ENCODE measurements at regions not wholly inside any gene's neighbourhood (a gene's known extent, or its start where the extent isn't known, plus 50 kb on each side); places are given as distances from the start of the nearest gene placed in this dataset.
"Not testable (repeated sequence)": the region's sequence is repeated elsewhere in the genome, so short reads cannot be mapped to it uniquely, and the experiment has no call there.

DNA sequence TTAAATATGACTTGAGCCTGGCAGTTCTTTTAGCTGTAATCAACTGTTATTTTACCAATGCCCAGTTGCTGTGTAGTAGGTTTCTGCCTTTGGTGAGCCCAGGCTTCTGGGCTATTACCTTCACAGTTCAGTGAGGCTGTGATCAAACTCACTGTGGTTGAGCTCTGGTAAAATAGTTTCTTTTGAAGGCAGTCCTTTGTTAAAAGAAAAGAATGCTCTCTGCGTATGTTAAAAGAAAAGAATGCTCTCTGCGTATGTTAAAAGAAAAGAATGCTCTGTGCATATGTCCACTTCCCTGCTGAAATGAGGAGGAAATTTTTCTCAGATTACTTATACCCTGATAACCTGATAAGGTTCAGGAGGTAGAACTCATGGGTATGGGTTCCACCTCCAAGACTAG is 244.3 kb downstream of the RNF144A start:
- no peak for TF ChIP-seq POLR2A (IDR thresholded peaks at IDR 0.05)
- TF ChIP-seq, protein P1, sequence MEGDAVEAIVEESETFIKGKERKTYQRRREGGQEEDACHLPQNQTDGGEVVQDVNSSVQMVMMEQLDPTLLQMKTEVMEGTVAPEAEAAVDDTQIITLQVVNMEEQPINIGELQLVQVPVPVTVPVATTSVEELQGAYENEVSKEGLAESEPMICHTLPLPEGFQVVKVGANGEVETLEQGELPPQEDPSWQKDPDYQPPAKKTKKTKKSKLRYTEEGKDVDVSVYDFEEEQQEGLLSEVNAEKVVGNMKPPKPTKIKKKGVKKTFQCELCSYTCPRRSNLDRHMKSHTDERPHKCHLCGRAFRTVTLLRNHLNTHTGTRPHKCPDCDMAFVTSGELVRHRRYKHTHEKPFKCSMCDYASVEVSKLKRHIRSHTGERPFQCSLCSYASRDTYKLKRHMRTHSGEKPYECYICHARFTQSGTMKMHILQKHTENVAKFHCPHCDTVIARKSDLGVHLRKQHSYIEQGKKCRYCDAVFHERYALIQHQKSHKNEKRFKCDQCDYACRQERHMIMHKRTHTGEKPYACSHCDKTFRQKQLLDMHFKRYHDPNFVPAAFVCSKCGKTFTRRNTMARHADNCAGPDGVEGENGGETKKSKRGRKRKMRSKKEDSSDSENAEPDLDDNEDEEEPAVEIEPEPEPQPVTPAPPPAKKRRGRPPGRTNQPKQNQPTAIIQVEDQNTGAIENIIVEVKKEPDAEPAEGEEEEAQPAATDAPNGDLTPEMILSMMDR (IDR thresholded peaks at IDR 0.05), result no peak
- intact Hi-C loops (cut with DNase I; ENCODE audit: low total_unique reads), result no loop called here

DNA sequence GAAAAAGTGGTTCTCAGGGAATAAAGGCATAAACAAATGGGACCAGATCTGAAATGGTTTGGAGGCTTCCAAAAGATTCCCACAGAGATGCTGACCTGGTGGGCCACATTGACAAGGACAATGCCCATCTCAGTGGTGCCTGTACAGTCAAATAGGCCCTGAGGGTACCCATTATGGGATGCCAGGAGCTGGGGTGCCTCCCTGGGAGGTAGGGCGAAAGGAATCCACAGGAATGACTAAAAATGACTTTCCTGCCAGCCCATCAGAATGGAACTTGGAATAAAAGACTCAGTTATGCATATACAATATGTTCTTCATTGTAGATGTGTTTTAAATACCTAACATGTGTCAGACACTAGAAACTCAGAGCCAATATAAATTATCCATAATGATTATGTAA is 248.5 kb downstream of the RNF144A start:
- Histone ChIP-seq H3K36me3 (no peaks in the 10 kb centered on the region), H3K9me3 (no peaks in the 10 kb centered on the region), H3K4me3 (no peak overlapping the region), H3K4me1 (no peaks in the 10 kb centered on the region), H3K27me3 (no peaks in the 10 kb centered on the region), H3K27ac (no peak overlapping the region)
- DNase-seq, result no peak
- TF ChIP-seq POLR2A (IDR thresholded peaks at IDR 0.05), result no peak
- TF ChIP-seq, protein P1 (IDR thresholded peaks at IDR 0.05), result no peak
- intact Hi-C loops (cut with DNase I; ENCODE audit: low total_unique reads), result no loop called here

More for the DNA sequence above, 244.3 kb downstream of the RNF144A start:
- no peak for DNase-seq
- H3K36me3 ChIP-seq, result no peaks in the 10 kb centered on the region
- H3K27ac ChIP-seq, result no peak overlapping the region
- no peaks in the 10 kb centered on the region for H3K4me1 ChIP-seq
- no peaks in the 10 kb centered on the region for H3K9me3 ChIP-seq
- no peak overlapping the region for H3K4me3 ChIP-seq
- H3K27me3 ChIP-seq, result no peaks in the 10 kb centered on the region

DNA sequence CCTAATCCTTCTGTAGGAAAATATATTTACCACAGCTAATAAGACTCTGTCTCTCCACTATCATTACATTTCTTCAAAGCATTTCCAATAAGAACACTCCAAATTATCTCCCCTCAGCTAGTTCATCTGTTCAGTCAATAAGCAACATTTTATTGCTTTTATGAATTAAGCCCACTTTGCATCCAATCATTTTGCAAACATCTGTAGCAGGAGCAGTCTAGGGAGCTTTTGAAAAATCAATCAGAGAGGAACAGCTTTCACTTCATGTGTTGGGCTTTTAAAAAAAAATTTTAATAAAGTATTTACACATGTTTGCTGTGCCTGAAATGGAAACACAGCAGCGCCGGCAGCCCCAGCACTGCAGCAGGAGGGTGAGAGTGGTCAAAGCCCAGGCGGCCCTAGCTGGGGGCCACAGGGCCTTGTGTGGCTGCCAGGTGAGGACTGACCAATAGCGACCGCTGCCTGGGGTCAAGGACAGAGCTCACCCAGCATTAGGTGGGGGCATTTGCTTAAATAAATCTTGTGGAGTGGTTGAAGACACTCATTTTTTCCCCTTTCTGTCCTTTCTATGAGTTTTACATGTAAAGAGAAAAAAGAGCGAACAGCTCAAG is 250.7 kb downstream of the RNF144A start:
- no peak overlapping the region for H3K4me3 ChIP-seq
- no peak overlapping the region for H3K27ac ChIP-seq
- no peaks in the 10 kb centered on the region for H3K9me3 ChIP-seq
- H3K4me1 ChIP-seq, result no peaks in the 10 kb centered on the region
- TF ChIP-seq POLR2A (IDR thresholded peaks at IDR 0.05), result no peak
- TF ChIP-seq, protein P1 (IDR thresholded peaks at IDR 0.05), result no peak
- H3K27me3 ChIP-seq, result no peaks in the 10 kb centered on the region
- H3K36me3 ChIP-seq, result no peaks in the 10 kb centered on the region
- intact Hi-C loops (cut with DNase I; ENCODE audit: low total_unique reads), result no loop called here
- DNase-seq, result no peak

DNA sequence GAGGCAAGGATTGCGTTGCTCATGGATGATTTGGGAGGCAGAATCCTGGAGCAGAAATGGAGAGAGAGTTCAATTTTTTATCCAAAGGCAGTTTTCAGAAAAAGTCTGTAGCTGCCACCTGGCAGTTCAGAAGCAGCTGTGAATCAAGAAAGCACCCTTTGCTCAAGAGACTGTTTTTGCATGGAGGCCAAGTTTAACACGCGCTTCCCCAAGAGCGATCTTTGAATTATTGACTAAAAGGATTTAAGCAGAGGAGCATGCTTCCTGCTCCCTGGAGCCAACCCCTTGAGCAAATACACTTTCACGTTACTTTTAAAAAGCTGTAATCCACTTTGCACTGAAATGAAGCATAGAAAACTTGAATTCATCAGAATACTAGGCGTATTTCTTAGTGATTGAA is 252.4 kb downstream of the RNF144A start:
- Histone ChIP-seq H3K27me3 (no peaks in the 10 kb centered on the region), H3K27ac (no peak overlapping the region), H3K4me1 (no peaks in the 10 kb centered on the region), H3K4me3 (no peak overlapping the region), H3K9me3 (no peaks in the 10 kb centered on the region), H3K36me3 (no peaks in the 10 kb centered on the region)
- no peak for TF ChIP-seq POLR2A (IDR thresholded peaks at IDR 0.05)
- TF ChIP-seq, protein P1 (IDR thresholded peaks at IDR 0.05), result no peak
- intact Hi-C loops (cut with DNase I; ENCODE audit: low total_unique reads), result no loop called here
- DNase-seq, result no peak

DNA sequence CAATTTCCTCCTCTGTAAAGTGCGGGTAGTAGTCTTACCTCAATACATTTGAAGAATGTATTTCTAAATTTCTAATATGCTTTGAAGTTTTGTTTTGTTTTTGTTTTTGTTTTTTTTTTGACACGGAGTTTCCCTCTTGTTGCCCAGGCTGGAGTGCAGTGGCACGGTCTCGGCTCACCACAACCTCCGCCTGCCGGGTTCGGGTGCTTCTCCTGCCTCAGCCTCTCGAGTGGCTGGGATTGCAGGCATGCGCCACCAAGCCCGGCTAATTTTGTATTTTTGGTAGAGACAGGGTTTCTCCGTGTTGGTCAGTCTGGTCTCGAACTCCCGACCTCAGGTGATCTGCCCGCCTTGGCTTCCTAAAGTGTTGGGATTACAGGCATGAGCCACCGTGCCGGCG is 261.8 kb downstream of the RNF144A start:
- H3K36me3 ChIP-seq; H3K4me3 ChIP-seq; H3K27ac ChIP-seq; H3K9me3 ChIP-seq; H3K27me3 ChIP-seq; DNase-seq; H3K4me1 ChIP-seq; intact Hi-C loops (cut with DNase I; ENCODE audit: low total_unique reads): not testable (repeated sequence)
